Left ventricle myocardium inferior (tissue), 1 donor: ENCODE measurements at regions not wholly inside any gene's neighbourhood (a gene's known extent, or its start where the extent isn't known, plus 50 kb on each side); places are given as distances from the start of the nearest gene placed in this dataset.

Source experiments
- DNase-seq: peaks from one replicate; pipeline ENCODE4 v3.0.0-alpha.2; 2020
- H3K27ac ChIP-seq: fragments of 200-600 bp; replicated peaks from 2 replicates; pipeline ENCODE4 v1.8.0; 2021
- H3K27me3 ChIP-seq: fragments of 200-600 bp; 2 replicates; pipeline ENCODE4 v1.8.0; 2021; ENCODE audit warnings: low read depth
- H3K36me3 ChIP-seq: fragments of 200-600 bp; 2 replicates; pipeline ENCODE4 v1.8.0; 2021
- H3K4me1 ChIP-seq: fragments of 200-600 bp; 2 replicates; pipeline ENCODE4 v1.8.0; 2021
- H3K4me3 ChIP-seq: fragments of 200-600 bp; 2 replicates; pipeline ENCODE4 v1.8.0; 2021; ENCODE audit warnings: mild to moderate bottlenecking, moderate library complexity
- H3K9me3 ChIP-seq: fragments of 200-600 bp; replicated peaks from 2 replicates; pipeline ENCODE4 v1.8.0; 2021
- intact Hi-C: fragments of 100-400 bp; cut with micrococcal nuclease; formaldehyde crosslinking; loops from one replicate; pipeline ENCODE4 v1.11.0; 2022
- TF ChIP-seq, protein P1 (sequence below): fragments of 200-600 bp; IDR thresholded peaks from 2 replicates; pipeline ENCODE4 v1.8.0; 2021; ENCODE audit warnings: antibody characterized with exemption, mild to moderate bottlenecking, borderline replicate concordance
- donor health status: DM: no; HTN: yes; CAD: no; lungs with severe emphysema.

- intact Hi-C loops: no loop called here
- no peaks in the 10 kb centered on the region for H3K9me3 ChIP-seq
- no peaks in the 10 kb centered on the region for H3K27me3 ChIP-seq
- H3K4me1 ChIP-seq: no peaks in the 10 kb centered on the region
- TF ChIP-seq, protein P1, sequence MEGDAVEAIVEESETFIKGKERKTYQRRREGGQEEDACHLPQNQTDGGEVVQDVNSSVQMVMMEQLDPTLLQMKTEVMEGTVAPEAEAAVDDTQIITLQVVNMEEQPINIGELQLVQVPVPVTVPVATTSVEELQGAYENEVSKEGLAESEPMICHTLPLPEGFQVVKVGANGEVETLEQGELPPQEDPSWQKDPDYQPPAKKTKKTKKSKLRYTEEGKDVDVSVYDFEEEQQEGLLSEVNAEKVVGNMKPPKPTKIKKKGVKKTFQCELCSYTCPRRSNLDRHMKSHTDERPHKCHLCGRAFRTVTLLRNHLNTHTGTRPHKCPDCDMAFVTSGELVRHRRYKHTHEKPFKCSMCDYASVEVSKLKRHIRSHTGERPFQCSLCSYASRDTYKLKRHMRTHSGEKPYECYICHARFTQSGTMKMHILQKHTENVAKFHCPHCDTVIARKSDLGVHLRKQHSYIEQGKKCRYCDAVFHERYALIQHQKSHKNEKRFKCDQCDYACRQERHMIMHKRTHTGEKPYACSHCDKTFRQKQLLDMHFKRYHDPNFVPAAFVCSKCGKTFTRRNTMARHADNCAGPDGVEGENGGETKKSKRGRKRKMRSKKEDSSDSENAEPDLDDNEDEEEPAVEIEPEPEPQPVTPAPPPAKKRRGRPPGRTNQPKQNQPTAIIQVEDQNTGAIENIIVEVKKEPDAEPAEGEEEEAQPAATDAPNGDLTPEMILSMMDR: no peak
- no peak overlapping the region for H3K27ac ChIP-seq
- H3K36me3 ChIP-seq: no peaks in the 10 kb centered on the region
- DNase-seq: no peak
- H3K4me3 ChIP-seq: no peak overlapping the region
Observed at GRCh38 chr18:39486268-39486667, 1920.7 kb upstream of the CELF4 start.

DNA sequence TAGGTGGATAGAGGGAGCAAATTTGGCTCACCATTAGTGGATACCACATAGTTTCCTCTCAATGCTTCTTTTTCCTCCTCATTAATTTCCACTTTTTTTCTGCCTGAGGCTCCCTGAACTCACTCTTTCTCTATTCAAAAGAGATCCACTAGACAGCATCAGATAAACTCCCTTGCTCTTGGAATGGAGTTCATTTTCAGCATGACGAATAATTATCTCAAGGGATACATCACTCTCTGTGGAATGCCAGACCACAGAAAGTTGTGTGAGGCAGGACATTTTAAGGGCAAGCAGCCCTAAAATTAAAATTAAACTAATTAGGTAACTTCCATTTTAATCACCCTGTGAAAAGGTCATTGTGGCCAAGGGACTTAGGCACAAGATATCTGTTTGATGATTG is 1920.1 kb upstream of the CELF4 start:
- no peak overlapping the region for H3K27ac ChIP-seq
- intact Hi-C loops: no loop called here
- TF ChIP-seq, protein P1: no peak
- DNase-seq: no peak
- H3K9me3 ChIP-seq: no peaks in the 10 kb centered on the region
- H3K27me3 ChIP-seq: no peaks in the 10 kb centered on the region
- no peaks in the 10 kb centered on the region for H3K4me1 ChIP-seq
- H3K4me3 ChIP-seq: no peak overlapping the region
- no peaks in the 10 kb centered on the region for H3K36me3 ChIP-seq

DNA sequence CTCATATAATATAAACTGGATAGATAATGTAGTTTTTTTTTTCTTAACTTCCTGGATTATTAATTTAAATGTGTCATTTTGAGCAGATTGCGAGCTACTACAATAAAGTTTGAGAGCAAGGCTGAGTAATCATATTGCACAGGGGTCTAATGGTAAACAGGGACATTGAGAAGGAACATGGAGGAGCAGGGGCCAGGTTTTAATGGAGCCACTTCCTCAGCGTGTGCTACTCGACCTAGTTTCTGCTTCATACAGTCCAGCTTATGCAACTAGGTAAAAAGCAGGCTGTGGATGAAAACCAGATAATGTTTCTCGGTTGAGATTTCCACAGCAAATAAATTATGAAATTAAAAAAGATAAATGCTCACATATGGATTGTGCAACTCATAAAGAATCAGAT is 1915.7 kb upstream of the CELF4 start:
- Histone ChIP-seq H3K27ac (no peak overlapping the region), H3K9me3 (no peaks in the 10 kb centered on the region), H3K27me3 (no peaks in the 10 kb centered on the region), H3K4me3 (no peak overlapping the region), H3K4me1 (no peaks in the 10 kb centered on the region), H3K36me3 (no peaks in the 10 kb centered on the region)
- intact Hi-C loops: no loop called here
- no peak for DNase-seq
- TF ChIP-seq, protein P1: no peak

- DNase-seq: no peak
- TF ChIP-seq, protein P1: no peak
- Histone ChIP-seq H3K4me1 (no peaks in the 10 kb centered on the region), H3K4me3 (no peak overlapping the region), H3K27ac (no peak overlapping the region), H3K9me3 (no peaks in the 10 kb centered on the region), H3K27me3 (no peaks in the 10 kb centered on the region), H3K36me3 (no peaks in the 10 kb centered on the region)
- intact Hi-C loops: no loop called here
Observed at GRCh38 chr18:39480494-39481195, 1915.0 kb upstream of the CELF4 start.

DNA sequence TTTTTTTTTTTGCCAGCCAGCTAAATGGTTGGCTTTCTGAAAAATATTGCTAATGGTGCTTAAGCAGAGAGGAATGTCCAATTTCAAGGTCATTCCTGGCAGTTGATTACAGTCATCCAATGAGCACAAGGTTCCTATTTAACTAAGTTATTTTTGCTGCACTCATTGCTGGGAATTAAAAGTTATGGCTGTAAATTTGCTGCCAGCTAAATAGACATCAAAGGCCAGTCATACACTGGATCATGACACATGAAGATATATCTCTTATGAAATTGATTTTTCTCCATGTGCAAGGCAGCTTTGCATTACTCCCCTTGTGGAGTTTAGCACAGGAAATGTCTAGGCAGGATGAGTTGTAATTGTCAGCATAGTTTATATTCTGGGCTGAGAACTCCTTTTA is 1898.4 kb upstream of the CELF4 start:
- intact Hi-C loops: no loop called here
- Histone ChIP-seq H3K4me3 (no peak overlapping the region), H3K4me1 (no peaks in the 10 kb centered on the region)

More for the DNA sequence above, 1898.4 kb upstream of the CELF4 start:
- no peak overlapping the region for H3K27ac ChIP-seq
- H3K36me3 ChIP-seq: no peaks in the 10 kb centered on the region
- no peak for DNase-seq
- TF ChIP-seq, protein P1: no peak
- H3K27me3 ChIP-seq: no peaks in the 10 kb centered on the region
- H3K9me3 ChIP-seq: no peaks in the 10 kb centered on the region
